ENCODE measurements at regions not wholly inside any gene's neighbourhood (a gene's known extent, or its start where the extent isn't known, plus 50 kb on each side); places are given as distances from the start of the nearest gene placed in this dataset.

GRCh38 chr15:70308735-70309434 lies 211.2 kb upstream of the TLE3 start:
- TF ChIP-seq CTCF (IDR thresholded peaks at IDR 0.05) (no peak), POLR2A (IDR thresholded peaks at IDR 0.05) (no peak)
